SH-SY5Y (cell line): ENCODE measurements at regions not wholly inside any gene's neighbourhood (a gene's known extent, or its start where the extent isn't known, plus 50 kb on each side); places are given as distances from the start of the nearest gene placed in this dataset.

ENCODE experiments used
- GATA2 ChIP-seq: IDR thresholded peaks from 2 replicates; pipeline ENCODE4 v1.6.1; 2011; ENCODE audit warnings: mild to moderate bottlenecking, low read depth, low read length
- GATA3 ChIP-seq: IDR thresholded peaks from 2 replicates; pipeline ENCODE4 v1.6.1; 2011; ENCODE audit warnings: low read depth, mild to moderate bottlenecking, low read length, moderate library complexity

DNA sequence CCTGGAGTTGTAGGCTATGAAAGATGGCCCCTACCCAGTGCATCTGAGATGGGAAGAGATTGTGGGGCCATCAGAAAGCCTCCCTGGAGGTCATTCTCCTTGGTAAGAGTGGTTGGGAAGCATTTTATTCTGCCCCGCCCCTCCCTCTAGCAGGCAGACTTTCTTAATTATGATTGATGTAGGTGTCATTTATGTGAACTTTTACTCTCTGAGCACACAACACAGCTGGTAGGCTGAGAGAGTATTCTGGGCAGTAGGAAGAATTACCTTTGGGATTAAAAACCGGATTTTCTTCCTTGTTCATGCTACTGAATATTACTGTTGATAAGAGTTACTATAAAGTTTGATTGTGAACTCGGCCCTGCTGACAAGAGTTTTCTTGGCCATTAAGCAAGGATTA lies 266.8 kb downstream of the TTC6 start:
- TF ChIP-seq GATA2 (no peak), GATA3 (no peak)

DNA sequence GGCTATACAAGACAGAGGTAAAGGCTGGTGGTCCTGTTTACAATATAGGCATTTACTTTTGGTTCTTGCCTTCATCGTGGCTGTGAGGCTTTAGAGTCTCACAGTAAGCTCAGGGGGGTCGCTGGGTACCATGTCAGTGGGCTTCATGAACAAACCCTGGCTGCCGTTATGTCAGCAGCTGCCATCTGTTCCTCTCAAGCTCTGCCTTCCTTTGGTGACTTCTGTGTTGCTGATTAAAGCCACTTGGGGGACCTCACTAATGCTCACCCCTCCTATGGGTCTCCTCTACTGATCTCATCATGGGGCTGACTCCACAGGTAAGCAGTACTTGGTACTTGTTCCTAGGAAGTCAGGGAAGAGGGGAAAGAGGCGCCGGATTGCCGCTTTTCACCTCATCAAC lies 268.7 kb downstream of the TTC6 start:
- TF ChIP-seq GATA3: no peak
- no peak for TF ChIP-seq GATA2

DNA sequence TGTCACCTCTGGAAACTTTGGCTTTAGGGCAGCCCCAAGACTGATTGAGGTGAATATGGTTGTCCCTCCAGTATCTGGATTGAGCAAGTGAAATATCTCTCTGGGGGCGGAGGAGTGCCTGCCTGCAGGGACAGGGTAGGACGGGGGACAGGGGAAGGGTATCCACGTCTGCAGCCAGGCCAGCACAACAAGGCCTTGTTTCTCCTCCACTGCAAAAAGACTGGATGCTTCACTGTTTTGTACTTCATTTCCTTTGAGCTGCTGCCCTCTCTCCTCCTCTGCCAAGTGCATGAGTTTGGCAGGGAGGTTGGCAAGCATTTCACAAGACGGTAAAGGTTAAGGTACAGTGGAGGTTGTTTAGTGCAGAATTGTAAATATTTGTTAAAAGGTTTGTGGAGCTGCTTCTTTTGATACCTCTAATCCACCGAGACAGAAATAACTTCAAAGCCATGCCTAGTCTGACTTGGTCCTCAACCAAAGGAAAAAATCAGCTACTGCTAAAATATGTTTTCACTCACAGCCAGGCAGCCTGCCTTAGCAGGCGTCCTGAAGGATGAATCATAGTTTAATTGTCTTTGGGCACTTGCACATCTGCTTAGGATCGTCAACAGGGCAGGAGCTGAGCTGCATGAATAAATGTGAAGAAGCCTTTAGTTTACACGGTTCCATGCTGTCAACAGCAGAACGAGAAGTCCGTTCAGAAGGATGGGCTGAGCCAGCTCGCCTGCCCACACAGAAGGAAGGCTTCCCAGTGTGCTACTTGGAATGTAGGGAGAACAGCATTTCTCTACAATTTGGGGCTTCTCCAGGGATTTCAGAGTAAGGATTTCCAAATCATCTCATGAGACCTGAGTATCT lies 269.7 kb downstream of the TTC6 start:
- TF ChIP-seq GATA3 (no peak), GATA2 (no peak)

DNA sequence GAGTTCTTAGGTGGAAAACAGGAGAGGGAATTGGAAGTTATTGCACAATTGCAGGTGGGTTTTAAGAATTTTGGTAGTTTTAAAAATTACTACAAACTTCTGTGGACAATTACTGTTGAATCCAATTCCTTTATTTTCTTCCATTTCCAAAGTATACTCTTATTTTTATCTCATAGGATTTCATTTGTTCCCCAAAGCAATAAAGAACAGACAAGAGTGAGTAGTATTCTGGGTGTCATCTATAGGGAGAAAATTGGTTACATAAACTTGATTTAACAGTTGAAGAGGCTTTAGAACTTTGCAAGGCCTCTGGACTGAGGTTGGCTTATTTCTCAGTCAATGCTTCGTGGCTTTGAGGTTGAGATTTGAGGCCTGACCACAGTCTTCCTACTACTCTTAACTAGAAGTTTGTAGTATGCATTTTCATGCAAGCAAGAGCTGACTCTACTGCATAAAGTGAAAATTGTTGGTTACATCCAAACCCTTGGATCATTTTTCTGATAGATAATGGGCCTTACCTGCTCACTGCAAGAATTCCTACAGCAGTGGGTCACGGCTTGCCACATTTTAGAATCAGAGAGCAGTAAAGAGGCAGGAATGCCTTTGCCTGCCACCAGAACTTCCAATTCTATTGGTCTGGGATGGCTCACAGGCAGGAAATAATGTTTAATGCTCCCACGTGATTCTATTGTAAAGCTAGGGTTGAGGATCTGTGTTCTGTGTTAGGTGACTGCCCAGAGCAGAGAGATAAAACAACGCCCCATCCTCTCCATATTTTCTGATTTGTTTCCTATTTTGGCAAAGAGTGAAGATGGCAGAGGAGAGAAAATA lies 270.5 kb downstream of the TTC6 start:
- no peak for TF ChIP-seq GATA2
- TF ChIP-seq GATA3: no peak

DNA sequence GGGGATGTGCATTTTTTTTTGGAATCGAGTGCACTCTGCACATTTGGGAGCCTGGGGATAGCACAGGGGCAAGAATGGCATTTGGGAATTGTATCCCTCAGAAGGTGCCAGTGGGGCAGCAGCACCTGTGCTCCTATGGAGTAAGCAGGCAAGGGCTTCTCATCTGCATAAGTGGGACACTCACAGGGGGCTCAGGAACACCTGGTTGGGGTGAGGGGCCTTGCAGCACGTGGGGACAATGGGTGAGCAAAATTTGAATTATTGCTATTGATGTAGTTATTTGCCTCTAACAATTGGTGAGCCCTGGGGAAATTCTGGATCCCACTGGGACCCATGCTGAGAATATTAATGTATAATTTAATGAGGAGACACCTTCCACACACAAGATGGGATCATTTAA lies 274.2 kb downstream of the TTC6 start:
- TF ChIP-seq GATA2: no peak
- no peak for TF ChIP-seq GATA3

DNA sequence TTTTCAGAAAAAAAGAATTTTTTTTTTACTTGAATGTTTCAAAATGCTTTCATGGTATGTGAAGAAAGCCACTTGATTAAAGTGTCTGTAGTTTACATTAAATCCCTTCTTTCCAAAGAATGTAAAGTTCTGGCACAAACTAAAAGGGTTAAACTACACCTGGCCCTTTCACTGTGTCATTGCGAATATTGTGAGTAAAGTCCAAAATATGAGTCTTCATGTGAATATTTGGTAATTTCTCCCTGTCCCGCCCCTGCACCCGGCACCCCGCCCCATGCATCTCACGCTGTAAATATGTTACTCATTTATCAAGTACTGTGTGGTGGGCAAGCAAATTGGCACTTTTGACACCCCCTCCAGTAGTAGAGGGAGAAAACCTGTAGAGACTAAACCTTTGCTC lies 274.7 kb downstream of the TTC6 start:
- TF ChIP-seq GATA2: no peak
- no peak for TF ChIP-seq GATA3

DNA sequence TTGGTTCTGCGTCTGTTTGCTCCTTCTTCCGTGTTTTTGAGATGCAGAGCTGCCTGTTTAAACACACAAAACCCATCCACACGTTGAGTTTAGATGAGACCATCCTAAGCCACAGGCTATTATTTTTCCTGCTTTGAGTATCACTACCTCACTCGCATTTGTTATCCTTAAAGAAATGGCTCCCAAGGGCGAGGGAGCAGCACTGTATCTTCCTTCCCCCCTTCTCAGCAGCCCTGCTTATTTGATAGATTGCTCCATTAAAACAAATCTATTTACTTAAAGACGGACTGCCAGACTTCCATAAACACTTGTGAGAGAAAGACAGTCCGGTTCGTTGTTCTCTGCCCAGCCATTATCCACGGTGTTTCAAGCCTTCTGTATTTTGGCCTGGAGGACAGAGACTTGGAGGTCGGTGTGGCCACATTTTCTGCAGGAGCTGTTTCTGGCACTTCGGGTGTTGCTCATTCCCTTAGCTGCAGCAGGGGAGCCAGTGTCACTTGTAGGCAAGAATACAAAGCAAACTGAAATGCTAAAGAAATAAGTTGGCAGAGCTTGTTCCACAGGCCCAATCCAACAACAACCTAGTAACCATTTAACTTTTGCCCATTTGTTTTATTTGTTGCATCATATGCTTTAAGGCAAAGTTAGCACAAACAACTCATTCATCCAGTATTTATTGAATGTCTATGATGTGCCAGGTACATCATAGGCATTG lies 275.4 kb downstream of the TTC6 start:
- no peak for TF ChIP-seq GATA2
- no peak for TF ChIP-seq GATA3

DNA sequence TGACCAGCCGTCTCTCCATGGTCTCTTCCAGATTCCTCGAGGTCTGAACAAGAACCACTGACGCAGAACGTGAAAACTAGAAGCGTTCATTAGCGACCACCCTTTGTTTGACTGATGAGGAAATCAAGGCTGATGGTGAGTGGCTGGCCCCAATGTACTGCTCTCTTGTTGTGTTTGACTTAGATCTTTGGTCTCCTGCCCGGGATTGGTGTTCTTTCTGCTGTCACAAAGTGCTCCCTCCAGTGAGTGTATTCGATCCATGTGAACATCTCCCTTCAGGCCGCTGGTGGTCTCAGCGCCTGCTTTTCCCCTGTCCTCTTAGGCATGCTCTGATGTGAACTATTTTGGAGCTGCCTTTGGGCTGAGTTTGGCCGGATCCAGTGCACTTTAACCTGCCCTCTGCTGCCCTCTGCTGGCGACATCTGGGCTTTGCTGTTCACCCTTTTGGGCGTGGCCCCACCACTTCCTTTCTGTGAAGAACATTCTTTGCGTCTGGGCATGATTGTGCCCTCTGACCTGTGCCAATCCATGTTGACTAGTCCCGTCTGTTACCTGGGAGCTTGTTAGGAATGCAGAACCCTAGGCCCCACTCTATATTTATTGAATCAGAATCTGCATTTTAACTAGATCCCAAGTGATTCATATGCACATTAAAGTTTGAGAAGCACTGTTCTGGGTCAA lies 279.1 kb downstream of the TTC6 start:
- TF ChIP-seq GATA2 (no peak), GATA3 (no peak)

DNA sequence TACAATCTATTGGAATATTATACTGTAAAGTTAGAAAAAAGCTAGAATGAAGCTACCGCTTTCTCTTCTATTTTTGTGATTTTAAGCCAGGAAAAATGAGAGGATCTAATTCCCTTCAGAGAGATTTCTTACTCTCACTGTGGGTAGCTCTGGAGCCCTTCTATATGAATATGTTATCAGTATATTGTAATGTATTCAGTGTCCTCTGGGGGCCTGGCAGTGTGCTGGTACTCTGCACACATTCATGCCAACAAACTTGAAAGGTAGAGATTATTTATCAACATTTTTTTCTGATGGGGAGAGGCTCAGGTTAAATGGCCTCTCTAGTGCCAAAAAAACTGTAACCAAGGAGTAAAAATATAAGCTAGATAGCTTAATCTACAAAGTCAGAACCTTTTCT lies 292.8 kb downstream of the TTC6 start:
- TF ChIP-seq GATA3: no peak

DNA sequence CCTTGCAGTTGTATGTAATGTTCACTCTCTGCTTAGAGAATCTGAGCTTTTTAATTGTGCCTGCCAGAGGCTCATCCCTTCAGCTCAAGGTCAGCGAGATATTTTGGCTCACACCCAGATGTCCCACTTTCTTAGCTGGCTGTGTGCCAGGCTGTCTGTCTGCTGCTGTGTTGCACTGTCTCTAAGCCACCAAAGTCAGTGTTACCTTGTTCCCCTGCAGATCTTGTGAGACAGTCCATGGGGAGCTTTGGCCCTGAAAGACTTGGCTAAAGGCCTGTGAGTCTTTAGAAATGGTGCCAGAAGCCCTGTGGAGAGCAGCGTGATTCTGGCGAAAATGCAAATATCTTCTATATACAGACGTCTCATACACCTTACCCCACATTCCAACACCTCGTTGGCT lies 293.7 kb downstream of the TTC6 start:
- no peak for TF ChIP-seq GATA2
- TF ChIP-seq GATA3: no peak

DNA sequence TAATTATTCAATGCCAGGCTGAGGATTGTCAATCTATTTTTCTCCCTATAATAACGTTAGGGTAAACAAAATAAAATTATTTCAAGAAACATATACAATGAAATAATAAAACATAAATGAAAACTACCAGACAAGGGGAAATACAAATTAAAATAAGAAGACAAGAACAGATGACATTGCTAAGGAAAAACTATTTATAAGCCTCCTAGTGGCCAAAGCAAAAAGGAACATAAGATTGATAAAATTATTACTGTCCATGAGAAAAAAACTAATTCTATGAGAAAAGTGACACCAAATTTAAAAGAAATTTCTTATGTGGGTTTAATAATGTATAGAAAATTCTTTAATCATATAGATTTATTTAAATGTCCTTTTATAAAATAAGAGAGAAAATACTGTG lies 294.7 kb downstream of the TTC6 start:
- TF ChIP-seq GATA3 (no peak), GATA2 (no peak)

DNA sequence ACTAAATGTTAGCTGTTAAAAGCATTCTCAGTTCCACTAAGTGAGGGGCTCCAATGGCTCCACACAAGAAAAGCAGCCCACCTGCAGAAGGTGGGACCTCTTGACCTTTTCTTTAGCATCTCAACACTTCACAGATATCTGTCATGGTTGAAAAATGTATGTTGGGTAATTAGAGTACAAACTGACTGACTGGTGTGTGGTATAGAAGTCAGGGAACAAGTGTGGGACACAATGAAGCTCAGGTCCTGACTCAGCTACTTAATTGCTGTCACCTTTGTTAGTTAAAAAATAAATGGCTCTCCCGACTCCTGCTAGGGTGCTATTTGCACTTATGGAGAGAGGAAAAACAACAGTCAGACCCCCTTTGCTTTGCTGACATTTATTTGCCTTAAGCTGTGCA lies 299.0 kb downstream of the TTC6 start:
- TF ChIP-seq GATA3: no peak
- TF ChIP-seq GATA2: no peak

DNA sequence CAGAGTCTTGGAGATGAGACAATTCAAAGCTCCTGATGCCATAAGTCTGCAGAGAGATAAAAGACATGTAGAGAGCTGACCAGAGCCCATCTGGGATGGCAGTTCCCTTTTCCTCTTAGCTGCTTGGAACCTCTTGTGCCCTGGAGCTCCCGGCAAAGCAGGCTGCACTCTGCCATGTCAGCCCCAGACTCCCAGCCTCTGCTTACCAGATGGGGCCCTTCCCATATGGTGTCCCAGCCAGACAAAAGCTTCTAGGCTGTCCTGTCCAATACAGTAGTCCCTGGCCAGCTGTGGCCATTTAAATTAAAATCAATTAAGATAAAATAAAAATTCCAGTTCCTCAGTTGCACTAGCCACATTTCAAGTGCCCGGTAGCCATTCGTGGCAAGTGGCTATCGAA lies 303.9 kb downstream of the TTC6 start:
- no peak for TF ChIP-seq GATA2
- no peak for TF ChIP-seq GATA3

DNA sequence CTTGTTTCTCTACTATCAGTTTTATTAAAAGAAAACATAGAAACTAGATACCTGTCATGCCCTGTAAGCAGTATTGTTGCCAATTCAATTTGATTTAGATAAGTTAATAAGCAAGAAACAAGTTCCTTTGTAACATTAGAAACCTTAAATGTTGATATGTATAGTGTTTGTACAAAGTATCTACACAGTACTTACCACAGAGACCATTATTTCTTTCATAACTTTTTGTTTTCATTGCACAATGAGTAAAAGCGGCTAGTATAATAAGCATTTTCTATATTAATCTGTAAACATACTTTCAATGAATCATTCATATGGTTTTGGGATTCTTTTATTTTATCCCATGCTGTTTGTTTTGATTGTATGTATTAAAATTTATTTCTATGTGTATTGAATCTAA lies 305.1 kb downstream of the TTC6 start:
- TF ChIP-seq GATA2 (no peak), GATA3 (no peak)

DNA sequence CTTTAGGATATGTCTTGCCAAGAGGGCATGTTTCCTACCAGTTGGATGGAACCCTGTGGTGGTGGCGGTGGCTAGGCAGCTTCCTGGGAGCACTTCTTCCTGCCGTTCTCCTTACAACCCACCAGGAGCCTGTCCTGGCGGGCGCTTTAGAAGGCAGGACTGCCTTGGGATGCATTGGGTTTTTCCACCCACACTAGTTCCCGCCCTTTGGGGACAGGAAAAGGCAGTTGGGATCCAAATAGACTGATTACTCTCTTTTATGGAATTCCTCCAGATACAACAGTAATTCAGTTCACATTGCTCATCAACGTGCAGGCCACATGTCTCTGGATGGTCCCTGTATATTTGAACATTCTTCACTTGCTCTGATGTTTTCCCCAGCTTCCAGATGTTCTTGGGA lies 305.7 kb upstream of the SSTR1 start:
- TF ChIP-seq GATA3: no peak
- no peak for TF ChIP-seq GATA2
